B cell (primary cell): ENCODE measurements at regions not wholly inside any gene's neighbourhood (a gene's known extent, or its start where the extent isn't known, plus 50 kb on each side); places are given as distances from the start of the nearest gene placed in this dataset.

Experiments used
- ATAC-seq: fragments of 200-7000 bp; cut with Tn5 transposase; one replicate; pipeline ENCODE4 v1.10.0; 2021; ENCODE audit warnings: low read depth, mild to moderate bottlenecking, moderate number of reproducible peaks, moderate library complexity
- CTCF ChIA-PET: fragments of 350-600 bp; sonication (Branson Sonifier 250); formaldehyde crosslinking; loops from one replicate; lab custom pipeline; 2021; ENCODE audit warnings: antibody characterized with exemption, inconsistent platforms; lab: Charles Lee
- POLR2A ChIA-PET: fragments of 350-600 bp; sonication (Branson Sonifier 250); formaldehyde crosslinking; loops from one replicate; lab custom pipeline; 2021; ENCODE audit warnings: antibody characterized with exemption; lab: Charles Lee
- DNase-seq: peaks from one replicate; pipeline ENCODE4 v3.0.0; 2013
- H2AFZ ChIP-seq: 2 replicates; pipeline ENCODE4 v1.6.1; 2012; ENCODE audit warnings: mild to moderate bottlenecking, low read depth, low read length; ENCODE audit not compliant: insufficient read depth, poor library complexity, severe bottlenecking
- H3K27ac ChIP-seq, 2 donors: 1 replicate in 1 of 2; 2 replicates in 1 of 2; pipeline ENCODE4 v1.5.1; 2012 to 2013; ENCODE audit warnings: low read length in 2 of 2, mild to moderate bottlenecking in 2 of 2, moderate library complexity in 1 of 2
- H3K27me3 ChIP-seq, 4 experiments: fragments of 200-600 bp in 1 of 4; sonication (generic) in 1 of 4; replicated peaks in 1 of 4; 1 replicate in 2 of 4; 2 replicates in 2 of 4; pipeline versions ENCODE4 v1.6.1 to v1.7.0; 2013 to 2016; ENCODE audit warnings: low read length in 3 of 4, mild to moderate bottlenecking in 2 of 4, mixed read lengths in 1 of 4, moderate library complexity in 1 of 4; ENCODE audit not compliant: insufficient read depth in 4 of 4, control insufficient read depth in 3 of 4; ENCODE audit errors: control extremely low read depth in 1 of 4
- H3K36me3 ChIP-seq, 2 experiments: replicated peaks in 1 of 2; 1 replicate in 1 of 2; 2 replicates in 1 of 2; pipeline versions ENCODE4 v1.6.1 to v1.7.1; 2013; ENCODE audit warnings: low read length in 1 of 2; ENCODE audit not compliant: insufficient read depth in 2 of 2, control insufficient read depth in 1 of 2; ENCODE audit errors: control extremely low read depth in 1 of 2, extremely low read depth in 1 of 2
- H3K4me1 ChIP-seq, 2 donors: fragments of 200-600 bp in 1 of 2; sonication (generic) in 1 of 2; 1 replicate in 1 of 2; 2 replicates in 1 of 2; pipeline versions ENCODE4 v1.5.1 to v1.6.1; 2013 to 2017; ENCODE audit warnings: low read length in 2 of 2; ENCODE audit not compliant: control insufficient read depth in 2 of 2, insufficient read depth in 2 of 2
- H3K4me2 ChIP-seq: replicated peaks from 2 replicates; pipeline ENCODE3; 2012; ENCODE audit warnings: mild to moderate bottlenecking, low read depth, low read length; ENCODE audit not compliant: poor library complexity, severe bottlenecking
- H3K4me3 ChIP-seq, 5 experiments: fragments of 200-600 bp in 1 of 5; sonication (generic) in 1 of 5; 1 replicate in 3 of 5; 2 replicates in 2 of 5; pipeline versions ENCODE4 v1.5.1 to v1.7.0; 2011 to 2016; ENCODE audit warnings: low read length in 4 of 5, mild to moderate bottlenecking in 4 of 5, low read depth in 2 of 5, control low read depth in 1 of 5, moderate library complexity in 1 of 5; ENCODE audit not compliant: insufficient read depth in 1 of 5; ENCODE audit errors: control extremely low read depth in 1 of 5, extremely low read depth in 1 of 5
- H3K79me2 ChIP-seq: fragments of 200-600 bp; sonication (generic); one replicate; pipeline ENCODE4 v1.6.0; 2016; ENCODE audit warnings: low read length; ENCODE audit not compliant: control insufficient read depth, insufficient read depth
- H3K9ac ChIP-seq: fragments of 200-600 bp; sonication (generic); 2 replicates; pipeline ENCODE4 v1.6.1; 2017; ENCODE audit warnings: mild to moderate bottlenecking, low read length, moderate library complexity
- H3K9me3 ChIP-seq, 3 donors: one replicate each; pipeline versions ENCODE4 v1.6.1 to v1.7.1; 2013; ENCODE audit warnings: low read length in 2 of 3; ENCODE audit not compliant: control insufficient read depth in 2 of 3, insufficient read depth in 1 of 3; ENCODE audit errors: control extremely low read depth in 1 of 3
- H4K20me1 ChIP-seq: 2 replicates; pipeline ENCODE4 v1.6.0; 2012; ENCODE audit warnings: mild to moderate bottlenecking, low read length; ENCODE audit not compliant: insufficient read depth, control insufficient read depth, poor library complexity, severe bottlenecking
- H3K27ac Mint-ChIP-seq: one replicate; pipeline ENCODE4 v1.8.0; 2021; ENCODE audit warnings: mixed read lengths
- H3K27me3 Mint-ChIP-seq: one replicate; pipeline ENCODE4 v1.8.0; 2021; ENCODE audit warnings: mixed read lengths
- H3K4me1 Mint-ChIP-seq: one replicate; pipeline ENCODE4 v1.8.0; 2021; ENCODE audit warnings: mixed read lengths
- H3K4me3 Mint-ChIP-seq: one replicate; pipeline ENCODE4 v1.8.0; 2021; ENCODE audit warnings: mixed read lengths
- H3K9me3 Mint-ChIP-seq: one replicate; pipeline ENCODE4 v1.8.0; 2022; ENCODE audit warnings: mixed read lengths; ENCODE audit not compliant: insufficient read depth
- EZH2 ChIP-seq: IDR thresholded peaks from 2 replicates; pipeline ENCODE4 v1.6.1; 2012; ENCODE audit warnings: borderline replicate concordance, low read depth, mild to moderate bottlenecking, moderate library complexity, low read length; ENCODE audit not compliant: insufficient read depth, poor library complexity, severe bottlenecking
- WGBS: methylation state at CpG from one replicate; pipeline ENCODE4 v1.1.5; 2013; ENCODE audit warnings: missing lambda C conversion rate; ENCODE audit not compliant: insufficient coverage; 5-methylcytosine and 5-hydroxymethylcytosine counted together
- intact Hi-C: fragments of 100-400 bp; cut with micrococcal nuclease; formaldehyde crosslinking; loops from one replicate; pipeline ENCODE4 v1.10.0; 2022
- TF ChIP-seq, protein P1 (sequence below): fragments of 200-600 bp; IDR thresholded peaks from one replicate; pipeline ENCODE4 v1.8.0; 2022; ENCODE audit warnings: antibody characterized with exemption, mild to moderate bottlenecking

DNA sequence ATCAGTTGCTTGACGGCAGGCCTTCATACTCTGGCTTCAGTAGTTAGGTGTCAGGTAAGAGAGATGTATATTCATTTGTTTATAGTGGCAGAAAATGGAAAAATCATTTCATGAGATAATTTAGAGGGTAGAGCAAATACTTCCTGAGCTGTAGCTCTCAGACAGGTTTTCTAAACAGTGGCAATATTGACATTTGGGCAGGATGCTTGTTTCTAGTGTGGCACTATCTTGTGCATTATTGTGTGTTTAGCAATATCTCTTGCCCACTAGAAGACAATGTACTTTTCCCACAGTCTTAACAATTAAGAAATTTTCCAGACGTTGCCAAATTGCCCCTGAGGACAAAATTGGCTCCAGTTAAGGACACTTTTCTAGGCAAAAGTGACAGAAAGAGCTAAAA lies 1143.1 kb downstream of the PLA2G4A start:
- Histone ChIP-seq H3K4me2 (no peak overlapping the region), H3K4me1 (no peaks in the 10 kb centered on the region), H4K20me1 (no peaks in the 10 kb centered on the region), H3K9ac (no peak overlapping the region), H3K4me3 (no peak overlapping the region), H3K79me2 (no peaks in the 10 kb centered on the region), H3K36me3 (no peaks in the 10 kb centered on the region), H3K27ac (no peak overlapping the region), H3K27me3 (no peaks in the 10 kb centered on the region), H2AFZ (no peak overlapping the region), H3K9me3 (no peaks in the 10 kb centered on the region)
- ChIA-PET CTCF (no interaction called here), POLR2A (no interaction called here)
- Mint-ChIP-seq H3K4me3 (no peak overlapping the region), H3K4me1 (no peaks in the 10 kb centered on the region), H3K27me3 (no peaks in the 10 kb centered on the region), H3K9me3 (no peaks in the 10 kb centered on the region), H3K27ac (no peak overlapping the region)
- ATAC-seq (no peak), DNase-seq (no peak)
- TF ChIP-seq EZH2: no peak
- TF ChIP-seq, protein P1, sequence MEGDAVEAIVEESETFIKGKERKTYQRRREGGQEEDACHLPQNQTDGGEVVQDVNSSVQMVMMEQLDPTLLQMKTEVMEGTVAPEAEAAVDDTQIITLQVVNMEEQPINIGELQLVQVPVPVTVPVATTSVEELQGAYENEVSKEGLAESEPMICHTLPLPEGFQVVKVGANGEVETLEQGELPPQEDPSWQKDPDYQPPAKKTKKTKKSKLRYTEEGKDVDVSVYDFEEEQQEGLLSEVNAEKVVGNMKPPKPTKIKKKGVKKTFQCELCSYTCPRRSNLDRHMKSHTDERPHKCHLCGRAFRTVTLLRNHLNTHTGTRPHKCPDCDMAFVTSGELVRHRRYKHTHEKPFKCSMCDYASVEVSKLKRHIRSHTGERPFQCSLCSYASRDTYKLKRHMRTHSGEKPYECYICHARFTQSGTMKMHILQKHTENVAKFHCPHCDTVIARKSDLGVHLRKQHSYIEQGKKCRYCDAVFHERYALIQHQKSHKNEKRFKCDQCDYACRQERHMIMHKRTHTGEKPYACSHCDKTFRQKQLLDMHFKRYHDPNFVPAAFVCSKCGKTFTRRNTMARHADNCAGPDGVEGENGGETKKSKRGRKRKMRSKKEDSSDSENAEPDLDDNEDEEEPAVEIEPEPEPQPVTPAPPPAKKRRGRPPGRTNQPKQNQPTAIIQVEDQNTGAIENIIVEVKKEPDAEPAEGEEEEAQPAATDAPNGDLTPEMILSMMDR: no peak
- intact Hi-C loops: no loop called here
- 57% methylated on average over 1 of the region's 2 CpGs for WGBS

- H4K20me1 ChIP-seq: no peaks in the 10 kb centered on the region
- DNase-seq (no peak), ATAC-seq (no peak)
- H3K4me2 ChIP-seq: no peak overlapping the region
- Mint-ChIP-seq H3K9me3 (peaks cover 6% of the 10 kb centered on the region), H3K4me3 (no peak overlapping the region), H3K4me1 (no peaks in the 10 kb centered on the region), H3K27ac (no peak overlapping the region), H3K27me3 (no peaks in the 10 kb centered on the region)
- no peaks in the 10 kb centered on the region for H3K27me3 ChIP-seq
- H2AFZ ChIP-seq: no peak overlapping the region
- no peak overlapping the region for H3K9ac ChIP-seq
- H3K9me3 ChIP-seq: no peaks in the 10 kb centered on the region
- no peak overlapping the region for H3K4me3 ChIP-seq
- no peaks in the 10 kb centered on the region for H3K79me2 ChIP-seq
- intact Hi-C loops: no loop called here
- no peak for TF ChIP-seq EZH2
- TF ChIP-seq, protein P1: no peak
- no peaks in the 10 kb centered on the region for H3K36me3 ChIP-seq
- H3K27ac ChIP-seq: no peak overlapping the region
- POLR2A ChIA-PET: no interaction called here
- CTCF ChIA-PET: no interaction called here
- no peaks in the 10 kb centered on the region for H3K4me1 ChIP-seq
Observed at GRCh38 chr1:187977298-187977697, 1148.5 kb downstream of the PLA2G4A start.
